GM21723 (cell line): ENCODE measurements at regions not wholly inside any gene's neighbourhood (a gene's known extent, or its start where the extent isn't known, plus 50 kb on each side); places are given as distances from the start of the nearest gene placed in this dataset.
A peak's percentile ranks its signal among the peaks of the same experiment; 100 is the strongest.
"Not testable (repeated sequence)": the region's sequence is repeated elsewhere in the genome, so short reads cannot be mapped to it uniquely, and the experiment has no call there.

Source experiments
- ATAC-seq: cut with Tn5 transposase; IDR thresholded peaks from one replicate; pipeline ENCODE4 v1.9.1; 2021; ENCODE audit warnings: mild to moderate bottlenecking, moderate library complexity; ENCODE audit not compliant: unreplicated experiment

GRCh38 chr7:156024201-156024600 is 211.9 kb upstream of the SHH start:
- ATAC-seq: no peak

- ATAC-seq: no peak
These were observed 210.5 kb upstream of the SHH start for GRCh38 chr7:156022483-156023459.

GRCh38 chr7:156021471-156021870 is 209.2 kb upstream of the SHH start:
- no peak for ATAC-seq

GRCh38 chr7:156020566-156020965 is 208.3 kb upstream of the SHH start:
- ATAC-seq: no peak

- ATAC-seq: no peak
These were observed 207.7 kb upstream of the SHH start for GRCh38 chr7:156019776-156020565.

GRCh38 chr7:156019308-156019707 is 207.0 kb upstream of the SHH start:
- no peak for ATAC-seq

- no peak for ATAC-seq
These were observed 205.8 kb upstream of the SHH start for GRCh38 chr7:156017916-156018700.

- ATAC-seq: no peak
These were observed 205.2 kb upstream of the SHH start for GRCh38 chr7:156017431-156017830.

GRCh38 chr7:156015237-156016020 is 203.2 kb upstream of the SHH start:
- no peak for ATAC-seq

GRCh38 chr7:156014808-156015207 is 202.5 kb upstream of the SHH start:
- no peak for ATAC-seq

- peak; percentile 68 for ATAC-seq
These were observed 201.9 kb upstream of the SHH start for GRCh38 chr7:156014201-156014600.

- no peak for ATAC-seq
These were observed 200.1 kb upstream of the SHH start for GRCh38 chr7:156012412-156012811.

GRCh38 chr7:156009569-156009968 is 197.3 kb upstream of the SHH start:
- no peak for ATAC-seq

GRCh38 chr7:156006876-156007275 is 194.6 kb upstream of the SHH start:
- ATAC-seq: not testable (repeated sequence)

- ATAC-seq: no peak
These were observed 193.8 kb upstream of the SHH start for GRCh38 chr7:156006024-156006423.

- ATAC-seq: no peak
These were observed 193.0 kb upstream of the SHH start for GRCh38 chr7:156005202-156005691.

- no peak for ATAC-seq
These were observed 192.3 kb upstream of the SHH start for GRCh38 chr7:156004265-156005201.

GRCh38 chr7:156003220-156004162 is 191.2 kb upstream of the SHH start:
- ATAC-seq: no peak
